Activated naive CD8-positive, alpha-beta T cell (primary cell): ENCODE measurements at regions not wholly inside any gene's neighbourhood (a gene's known extent, or its start where the extent isn't known, plus 50 kb on each side); places are given as distances from the start of the nearest gene placed in this dataset.

ENCODE experiments used
- H3K27ac Mint-ChIP-seq: one replicate; pipeline ENCODE4 v1.8.0; 2021; ENCODE audit warnings: mixed read lengths
- H3K27me3 Mint-ChIP-seq: one replicate; pipeline ENCODE4 v1.8.0; 2021; ENCODE audit warnings: mixed read lengths
- H3K36me3 Mint-ChIP-seq: one replicate; pipeline ENCODE4 v1.8.0; 2021; ENCODE audit warnings: mixed read lengths
- H3K4me1 Mint-ChIP-seq: one replicate; pipeline ENCODE4 v1.8.0; 2021; ENCODE audit warnings: low read depth, mixed read lengths
- H3K4me3 Mint-ChIP-seq: one replicate; pipeline ENCODE4 v1.8.0; 2021; ENCODE audit warnings: mild to moderate bottlenecking, mixed read lengths
- H3K9me3 Mint-ChIP-seq: one replicate; pipeline ENCODE4 v1.8.0; 2021; ENCODE audit warnings: low read depth, mixed read lengths

DNA sequence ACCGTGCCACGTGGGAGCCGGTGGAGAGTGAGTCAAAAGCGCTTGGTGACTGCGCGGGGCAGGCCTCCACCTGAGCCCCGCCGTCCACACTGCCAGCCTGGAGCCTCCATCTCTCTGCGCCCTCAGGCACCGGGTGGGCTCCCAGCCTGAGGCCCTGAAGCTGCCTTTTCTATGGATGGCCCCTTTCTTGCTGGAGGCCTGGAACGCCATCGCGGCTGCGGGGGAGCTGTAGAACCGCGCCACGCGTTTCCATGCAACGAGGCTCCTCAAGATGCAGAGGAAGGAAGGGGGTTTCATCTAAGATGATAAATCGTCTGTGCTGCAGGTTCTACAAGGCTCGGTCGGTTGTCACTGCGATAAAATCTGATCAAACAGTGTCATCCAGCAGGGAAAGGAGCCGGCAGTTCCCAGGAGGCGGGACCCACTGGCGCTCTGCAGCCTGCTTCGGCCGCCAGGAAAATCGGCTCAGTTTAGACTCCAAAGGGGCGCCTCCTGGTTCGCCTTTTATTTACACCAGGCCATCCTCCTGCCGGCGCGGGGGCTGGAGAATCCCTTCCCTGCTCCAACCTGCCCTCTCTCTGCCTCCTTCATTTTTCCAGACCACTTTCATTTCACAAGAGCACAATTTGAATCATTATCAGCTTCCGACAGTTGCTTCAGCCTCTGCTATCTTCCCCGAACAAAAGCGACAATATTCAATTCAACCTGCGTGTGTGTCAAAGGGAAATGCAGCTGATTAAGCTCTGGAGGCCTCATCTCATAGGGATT, 624.4 kb downstream of the BRD1 start:
- peaks cover 4% of the 10 kb centered on the region for H3K27me3 Mint-ChIP-seq
- H3K36me3 Mint-ChIP-seq: no peaks in the 10 kb centered on the region
- H3K27ac Mint-ChIP-seq: no peak overlapping the region
- no peaks in the 10 kb centered on the region for H3K9me3 Mint-ChIP-seq
- H3K4me3 Mint-ChIP-seq: no peak overlapping the region
- H3K4me1 Mint-ChIP-seq: no peaks in the 10 kb centered on the region

DNA sequence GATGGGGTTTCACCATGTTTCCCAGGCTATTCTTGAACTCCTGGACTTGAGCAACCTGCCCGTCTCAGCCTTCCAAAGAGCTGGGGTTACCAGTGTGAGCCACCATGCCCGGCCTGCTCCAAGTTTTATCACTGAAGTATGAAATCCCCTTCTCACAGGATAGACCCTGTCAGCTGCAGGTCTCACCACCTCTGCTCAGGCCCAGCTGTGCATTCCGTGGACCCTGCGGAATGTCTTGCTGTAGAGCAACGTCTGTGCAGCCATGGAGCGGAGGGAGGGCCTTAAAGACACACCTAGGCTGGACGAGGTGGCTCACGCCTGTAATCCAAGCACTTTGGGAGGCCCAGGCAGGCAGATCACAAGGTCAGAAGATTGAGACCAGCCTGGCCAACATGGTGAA, 625.4 kb downstream of the BRD1 start:
- H3K36me3 Mint-ChIP-seq: no peaks in the 10 kb centered on the region
- H3K4me1 Mint-ChIP-seq: no peaks in the 10 kb centered on the region
- H3K27ac Mint-ChIP-seq: no peak overlapping the region
- H3K9me3 Mint-ChIP-seq: no peaks in the 10 kb centered on the region
- H3K4me3 Mint-ChIP-seq: no peak overlapping the region
- H3K27me3 Mint-ChIP-seq: peaks cover 4% of the 10 kb centered on the region

DNA sequence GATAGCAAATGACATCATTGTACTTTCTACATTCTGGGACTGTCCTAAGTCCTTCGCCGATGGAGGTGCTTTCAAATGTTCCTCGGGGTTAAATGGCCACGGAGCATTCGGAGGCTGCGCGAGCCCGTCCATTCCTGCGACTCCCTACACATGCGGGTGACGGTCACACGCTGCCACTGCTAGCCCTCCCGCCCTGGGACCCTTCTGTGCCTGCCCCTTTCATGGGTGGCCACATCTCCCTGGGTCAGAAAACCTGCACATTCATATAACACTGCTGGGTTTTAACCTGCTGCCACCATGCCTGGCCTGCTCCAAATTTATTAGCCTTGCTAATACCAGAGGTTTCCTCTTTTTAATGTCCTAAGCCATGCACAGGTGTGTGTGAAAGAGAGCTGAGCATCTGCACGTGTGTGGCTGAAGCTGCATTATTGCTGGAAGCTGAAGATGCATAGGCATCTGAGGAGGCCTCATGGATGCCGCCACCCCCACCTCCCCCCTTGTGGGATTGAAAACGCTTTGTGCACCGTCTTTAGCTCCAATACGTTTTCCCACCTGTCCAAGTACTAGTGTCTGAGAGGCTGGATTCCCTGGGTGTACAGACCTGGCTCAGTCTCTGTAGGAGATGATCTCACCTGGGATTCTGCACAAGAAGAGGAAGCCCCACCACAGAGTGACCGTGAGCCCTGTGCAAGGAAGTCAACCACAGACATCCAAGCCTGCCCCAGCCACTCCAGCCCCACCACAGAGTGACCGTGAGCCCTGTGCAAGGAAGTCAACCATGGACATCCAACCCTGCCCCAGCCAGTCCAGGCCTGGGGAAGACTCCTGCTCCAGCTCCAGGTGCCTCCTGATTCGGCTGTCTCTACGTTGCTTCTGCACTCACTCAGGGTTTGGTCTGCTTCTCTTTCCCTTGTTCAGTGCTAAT, 626.4 kb downstream of the BRD1 start:
- H3K36me3 Mint-ChIP-seq: no peaks in the 10 kb centered on the region
- H3K4me1 Mint-ChIP-seq: no peaks in the 10 kb centered on the region
- no peak overlapping the region for H3K27ac Mint-ChIP-seq
- H3K27me3 Mint-ChIP-seq: peaks cover 4% of the 10 kb centered on the region
- no peak overlapping the region for H3K4me3 Mint-ChIP-seq
- H3K9me3 Mint-ChIP-seq: no peaks in the 10 kb centered on the region

DNA sequence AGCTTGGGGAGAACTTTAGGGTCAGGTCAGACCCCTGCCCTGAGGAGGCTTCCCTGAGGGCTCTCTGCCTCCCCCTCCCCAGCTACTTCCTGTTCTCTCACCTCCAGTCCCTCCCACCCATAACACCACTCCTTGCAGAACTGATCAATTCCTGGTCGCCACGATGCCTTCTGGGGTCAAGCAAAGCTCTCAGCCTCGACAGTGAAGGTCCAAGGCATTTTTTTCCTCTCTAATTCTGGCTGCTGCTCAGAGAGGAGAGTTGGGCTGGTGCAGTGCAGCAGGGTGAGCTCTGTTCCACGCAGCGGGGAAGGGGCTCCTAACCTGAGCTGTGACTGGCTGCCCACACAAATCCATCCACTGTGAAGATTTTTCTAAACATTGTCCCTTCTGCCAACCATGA, 628.4 kb downstream of the BRD1 start:
- no peak overlapping the region for H3K27ac Mint-ChIP-seq
- no peak overlapping the region for H3K4me3 Mint-ChIP-seq
- H3K4me1 Mint-ChIP-seq: no peaks in the 10 kb centered on the region
- H3K36me3 Mint-ChIP-seq: no peaks in the 10 kb centered on the region
- H3K27me3 Mint-ChIP-seq: peaks cover 1% of the 10 kb centered on the region
- no peaks in the 10 kb centered on the region for H3K9me3 Mint-ChIP-seq

DNA sequence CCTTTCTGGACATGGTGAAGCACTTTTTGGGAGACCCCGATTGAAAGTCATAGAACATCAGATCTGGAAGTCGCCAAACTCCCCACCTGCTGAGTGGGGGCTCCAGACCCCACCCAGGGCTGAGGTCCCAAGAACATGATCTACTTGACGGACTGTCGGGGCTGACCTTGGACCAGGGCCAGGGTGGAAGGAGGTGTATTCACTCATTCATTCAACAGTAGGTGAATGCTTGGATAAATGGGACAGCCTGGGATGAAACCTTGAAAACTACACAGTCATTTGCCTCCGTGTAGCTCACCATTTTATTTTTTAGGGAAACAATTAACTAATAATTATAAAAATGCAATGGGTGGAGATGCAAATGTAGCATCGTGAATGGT, 629.0 kb downstream of the BRD1 start:
- H3K9me3 Mint-ChIP-seq: no peaks in the 10 kb centered on the region
- no peak overlapping the region for H3K27ac Mint-ChIP-seq
- H3K27me3 Mint-ChIP-seq: peaks cover 1% of the 10 kb centered on the region

DNA sequence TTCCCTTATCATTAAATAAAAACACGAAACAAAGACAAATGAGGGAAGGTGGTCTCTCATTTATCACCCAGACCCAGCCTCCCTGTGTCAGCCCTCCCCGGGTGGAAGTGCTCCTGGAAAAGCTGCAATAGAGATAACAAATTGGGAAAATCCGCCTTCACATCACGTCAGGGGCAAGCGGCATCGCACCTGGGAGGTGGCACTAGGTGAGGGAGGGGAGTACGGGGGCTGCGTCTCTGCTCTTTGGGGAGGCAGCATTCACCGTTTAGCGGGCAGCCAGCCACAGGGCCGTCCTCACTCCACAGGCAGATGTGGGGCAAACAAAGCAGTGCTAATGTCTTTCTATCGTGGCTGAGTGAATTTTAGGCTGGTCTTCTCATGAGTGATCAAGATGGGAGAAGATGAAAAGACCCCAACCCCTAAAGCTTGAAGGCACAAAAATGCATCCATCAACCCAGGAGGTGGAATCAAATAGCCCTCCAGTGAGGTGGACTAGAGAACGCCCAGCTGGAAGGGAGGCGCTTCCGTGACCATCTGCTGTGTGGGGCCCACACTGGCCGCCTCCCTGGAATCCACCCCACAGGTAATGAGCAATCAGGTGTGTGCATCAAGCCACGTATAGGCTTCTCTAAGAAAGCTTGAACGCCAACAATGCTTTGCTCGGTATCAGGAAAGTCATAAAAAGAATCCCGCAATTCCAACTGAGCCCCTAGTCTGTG, 629.5 kb downstream of the BRD1 start:
- no peak overlapping the region for H3K27ac Mint-ChIP-seq
- H3K9me3 Mint-ChIP-seq: no peaks in the 10 kb centered on the region
- no peaks in the 10 kb centered on the region for H3K36me3 Mint-ChIP-seq
- H3K4me1 Mint-ChIP-seq: no peaks in the 10 kb centered on the region
- peaks cover 1% of the 10 kb centered on the region for H3K27me3 Mint-ChIP-seq
- no peak overlapping the region for H3K4me3 Mint-ChIP-seq

More for the DNA sequence above, 629.0 kb downstream of the BRD1 start:
- Mint-ChIP-seq H3K4me1 (no peaks in the 10 kb centered on the region), H3K4me3 (no peak overlapping the region), H3K36me3 (no peaks in the 10 kb centered on the region)

DNA sequence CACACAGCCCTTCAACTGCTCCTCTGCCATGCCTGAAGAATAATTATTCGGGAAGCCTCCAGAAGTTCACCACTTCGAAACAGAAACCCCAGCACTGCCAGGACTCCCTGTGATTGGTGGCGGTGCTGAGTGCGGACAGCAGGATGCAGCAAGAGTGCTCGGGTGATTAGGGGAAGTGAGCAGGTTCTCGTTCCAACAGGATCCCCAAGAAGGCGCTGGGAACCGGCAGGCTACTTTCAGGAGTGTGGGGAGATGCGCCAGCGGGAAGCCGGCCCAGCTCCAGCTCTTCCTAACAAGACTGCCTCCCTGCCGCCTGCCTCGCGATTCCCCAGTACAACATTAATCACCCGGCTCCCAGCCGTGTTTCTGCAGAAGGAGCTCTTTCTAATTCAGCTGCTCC, 630.2 kb downstream of the BRD1 start:
- no peaks in the 10 kb centered on the region for H3K9me3 Mint-ChIP-seq
- no peak overlapping the region for H3K4me3 Mint-ChIP-seq
- H3K4me1 Mint-ChIP-seq: no peaks in the 10 kb centered on the region
- no peak overlapping the region for H3K27ac Mint-ChIP-seq
- H3K36me3 Mint-ChIP-seq: no peaks in the 10 kb centered on the region
- H3K27me3 Mint-ChIP-seq: peaks cover 1% of the 10 kb centered on the region

DNA sequence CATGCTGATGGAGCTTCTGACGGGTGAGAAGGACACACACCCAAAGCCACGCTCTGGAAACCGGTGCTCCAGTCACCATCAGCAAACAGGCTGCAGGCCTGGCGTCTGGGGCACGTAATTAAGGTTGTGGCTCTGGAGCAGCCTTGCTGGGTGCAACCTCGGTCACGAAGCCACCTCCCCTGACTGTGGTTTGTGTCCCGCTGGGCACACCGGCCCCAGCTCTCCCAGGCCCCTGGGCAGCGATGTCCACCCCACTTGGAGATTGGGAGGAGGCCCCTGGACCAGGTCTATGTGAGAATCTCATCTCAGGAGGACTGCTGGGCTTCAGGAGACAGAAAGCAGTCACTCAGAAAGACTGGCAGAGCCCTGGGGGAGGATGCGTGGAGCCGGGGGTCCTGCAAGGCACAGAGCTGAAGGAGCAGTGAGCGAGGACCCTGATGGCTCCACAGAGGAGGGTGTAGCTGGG, 631.6 kb downstream of the BRD1 start:
- Mint-ChIP-seq H3K27me3 (peaks cover 1% of the 10 kb centered on the region), H3K27ac (no peak overlapping the region), H3K9me3 (no peaks in the 10 kb centered on the region), H3K4me3 (no peak overlapping the region), H3K4me1 (no peaks in the 10 kb centered on the region), H3K36me3 (no peaks in the 10 kb centered on the region)

DNA sequence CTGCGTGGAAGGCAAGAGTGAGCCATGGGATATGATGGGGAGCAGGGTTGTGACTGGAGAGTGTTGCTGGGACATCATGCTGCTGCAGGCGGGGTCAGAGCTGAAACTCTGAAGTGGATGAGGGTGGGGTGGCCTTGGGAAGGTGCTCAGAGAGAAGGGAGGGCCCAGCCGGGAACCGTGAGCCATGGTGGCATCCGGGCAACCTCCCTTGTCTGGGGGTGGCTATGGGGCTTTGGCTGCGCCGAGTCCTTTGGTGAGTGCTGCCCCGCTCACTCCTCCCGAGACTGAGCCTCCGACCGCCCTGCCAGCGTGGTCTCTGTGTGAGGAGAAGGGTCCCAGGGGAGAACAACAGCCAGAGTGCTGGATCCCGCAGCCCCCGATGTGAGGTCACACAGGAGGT, 632.0 kb downstream of the BRD1 start:
- Mint-ChIP-seq H3K9me3 (no peaks in the 10 kb centered on the region), H3K36me3 (no peaks in the 10 kb centered on the region), H3K27ac (no peak overlapping the region), H3K4me3 (no peak overlapping the region), H3K27me3 (peaks cover 1% of the 10 kb centered on the region), H3K4me1 (no peaks in the 10 kb centered on the region)

DNA sequence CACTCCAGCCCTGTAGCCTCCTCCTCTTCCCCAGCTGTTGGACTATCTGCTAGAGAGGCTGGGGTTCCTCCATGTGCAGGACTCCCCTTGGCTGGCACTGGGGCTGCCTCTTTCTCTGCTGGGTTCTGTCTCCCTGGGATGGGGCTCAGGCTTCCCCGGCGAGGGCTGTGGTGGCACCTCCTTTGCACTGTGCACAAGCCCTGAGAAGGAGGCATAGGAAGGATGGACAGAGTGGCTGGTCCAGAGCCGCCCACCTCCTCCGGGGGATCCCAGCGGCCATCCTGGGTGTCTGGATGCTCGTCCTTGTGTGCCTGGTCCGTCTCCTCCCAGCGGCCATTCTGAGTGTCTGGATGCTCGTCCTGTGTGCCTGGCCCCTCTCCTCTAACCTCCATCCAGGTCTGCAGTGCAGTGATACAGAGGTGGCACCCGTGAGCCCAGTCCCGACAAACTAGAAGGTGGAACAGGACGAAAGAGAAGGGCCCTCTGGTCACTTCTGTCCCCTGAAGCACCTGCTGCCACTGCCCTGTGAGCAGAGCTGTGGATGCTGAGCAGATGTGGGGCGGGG, 633.7 kb downstream of the BRD1 start:
- Mint-ChIP-seq H3K4me3 (no peak overlapping the region), H3K27ac (no peak overlapping the region), H3K9me3 (no peaks in the 10 kb centered on the region), H3K4me1 (no peaks in the 10 kb centered on the region), H3K36me3 (no peaks in the 10 kb centered on the region), H3K27me3 (peaks cover 4% of the 10 kb centered on the region)

DNA sequence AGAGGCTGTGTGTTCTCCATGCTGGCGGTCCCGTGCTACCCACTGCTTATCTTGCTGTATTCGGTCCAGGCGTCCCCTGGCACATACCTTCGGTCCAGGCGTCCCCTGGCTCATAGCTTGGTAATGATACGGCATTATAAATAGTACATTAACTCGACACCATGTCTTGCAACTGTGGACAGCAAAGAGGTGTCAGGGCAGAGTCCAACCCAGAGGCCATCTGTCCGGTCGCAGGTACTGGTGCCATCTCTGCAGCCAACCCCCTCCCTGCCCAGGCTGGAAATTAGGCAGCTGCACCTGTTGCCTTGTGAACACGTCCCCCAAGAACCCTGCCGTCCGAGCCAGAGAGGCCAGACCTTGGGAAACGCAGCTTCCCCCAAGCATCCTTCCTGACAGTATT, 634.3 kb downstream of the BRD1 start:
- Mint-ChIP-seq H3K4me1 (no peaks in the 10 kb centered on the region), H3K9me3 (no peaks in the 10 kb centered on the region)

DNA sequence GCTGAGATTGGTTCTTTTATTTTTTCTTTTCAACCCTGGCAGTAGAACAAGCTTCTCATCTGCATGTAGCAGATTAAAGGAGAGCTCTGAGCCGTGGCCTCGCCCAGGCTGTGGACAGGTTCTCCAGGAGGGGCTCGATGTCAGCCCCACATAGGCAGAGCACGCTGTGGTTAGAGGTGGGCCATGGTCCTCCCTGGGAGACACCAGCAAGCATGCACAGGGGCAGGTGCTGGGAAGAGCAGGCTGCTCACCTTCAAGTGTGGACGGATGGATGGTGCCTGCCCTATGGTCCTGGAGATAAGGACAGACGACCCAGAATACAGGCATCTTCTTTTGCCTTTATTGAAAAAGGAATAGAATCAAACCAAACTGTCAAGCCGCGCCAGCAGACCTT, 634.8 kb downstream of the BRD1 start:
- no peaks in the 10 kb centered on the region for H3K36me3 Mint-ChIP-seq
- H3K9me3 Mint-ChIP-seq: no peaks in the 10 kb centered on the region
- no peak overlapping the region for H3K27ac Mint-ChIP-seq
- H3K27me3 Mint-ChIP-seq: peaks cover 4% of the 10 kb centered on the region
- H3K4me3 Mint-ChIP-seq: no peak overlapping the region
- H3K4me1 Mint-ChIP-seq: no peaks in the 10 kb centered on the region

More for the DNA sequence above, 634.3 kb downstream of the BRD1 start:
- no peak overlapping the region for H3K4me3 Mint-ChIP-seq
- H3K27ac Mint-ChIP-seq: no peak overlapping the region
- H3K27me3 Mint-ChIP-seq: peaks cover 4% of the 10 kb centered on the region
- H3K36me3 Mint-ChIP-seq: no peaks in the 10 kb centered on the region

DNA sequence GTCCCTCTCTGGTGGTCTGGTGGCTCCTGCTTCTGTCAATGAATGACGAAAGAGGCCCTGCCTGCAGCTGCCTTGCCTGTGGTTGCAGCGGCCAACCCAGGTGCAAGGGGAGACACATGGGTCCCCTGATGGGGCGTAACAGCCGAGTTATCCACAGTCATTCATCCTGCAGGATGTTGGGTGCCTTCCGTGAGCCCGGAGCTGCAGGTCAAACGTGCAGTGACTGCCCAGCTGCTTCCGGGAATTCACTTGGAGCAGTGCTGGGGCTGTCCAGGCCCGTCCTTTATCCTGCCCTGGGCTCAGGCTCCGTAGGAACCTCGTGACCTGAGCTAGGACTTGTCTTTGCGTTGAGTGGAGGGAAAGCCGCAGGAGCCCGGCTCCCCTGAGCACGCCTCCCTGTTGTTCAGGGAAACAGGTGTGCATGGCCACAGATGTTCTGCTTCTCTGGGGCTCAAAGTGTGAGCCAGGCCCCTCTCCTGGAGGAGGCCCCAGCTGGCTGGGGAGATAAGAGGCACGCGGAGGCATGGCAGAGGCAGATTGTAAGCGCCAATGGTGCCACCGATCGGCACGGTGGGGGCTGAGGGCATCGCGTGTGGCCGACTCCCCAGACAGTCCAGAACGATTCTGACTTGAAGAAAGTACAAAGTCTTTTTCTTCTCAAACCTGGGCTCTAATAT, 635.4 kb downstream of the BRD1 start:
- no peaks in the 10 kb centered on the region for H3K36me3 Mint-ChIP-seq
- no peak overlapping the region for H3K27ac Mint-ChIP-seq
- H3K27me3 Mint-ChIP-seq: peaks cover 4% of the 10 kb centered on the region
- no peak overlapping the region for H3K4me3 Mint-ChIP-seq
- H3K9me3 Mint-ChIP-seq: no peaks in the 10 kb centered on the region
- no peaks in the 10 kb centered on the region for H3K4me1 Mint-ChIP-seq

DNA sequence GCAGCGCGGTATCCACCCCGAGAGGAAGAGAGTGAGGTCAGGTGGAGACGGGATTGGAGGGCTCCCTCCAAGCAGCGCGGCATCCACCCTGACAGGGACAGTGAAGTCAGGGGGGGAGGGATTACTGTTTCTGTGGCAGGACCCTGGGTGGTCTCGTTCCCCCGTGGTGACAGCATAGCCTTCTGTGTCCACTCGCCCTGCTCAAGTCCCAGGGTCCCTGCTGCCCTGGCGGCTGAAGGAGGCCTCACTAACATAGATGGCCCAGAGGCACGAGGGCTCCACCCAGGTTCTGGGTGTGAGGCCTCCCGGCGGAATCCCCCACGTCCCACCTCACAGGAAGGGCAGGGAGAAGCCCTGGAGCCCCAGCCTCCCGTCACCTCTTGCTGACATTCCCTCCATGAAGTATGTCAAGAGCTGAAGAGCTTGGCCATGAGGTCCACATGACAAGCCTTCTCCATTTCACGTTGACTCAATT, 636.1 kb downstream of the BRD1 start:
- Mint-ChIP-seq H3K36me3 (no peaks in the 10 kb centered on the region), H3K27me3 (peaks cover 4% of the 10 kb centered on the region), H3K4me3 (no peak overlapping the region), H3K27ac (no peak overlapping the region), H3K9me3 (no peaks in the 10 kb centered on the region), H3K4me1 (no peaks in the 10 kb centered on the region)
